Body of pancreas (tissue), 4 donors: ENCODE measurements at regions not wholly inside any gene's neighbourhood (a gene's known extent, or its start where the extent isn't known, plus 50 kb on each side); places are given as distances from the start of the nearest gene placed in this dataset.

Experiments used
- ATAC-seq: fragments of 150-250 bp; one replicate; pipeline ENCODE4 v1.9.1; 2016
- DNase-seq, 4 donors: peaks; one replicate each; pipeline ENCODE4 v3.0.0-alpha.2; 2019
- H3K27ac ChIP-seq, 4 donors: fragments of 200-600 bp; sonication (generic); 1 replicate in 3 of 4; 2 replicates in 1 of 4; pipeline versions ENCODE4 v1.5.1 to v1.6.1; 2016 to 2019; ENCODE audit warnings: mild to moderate bottlenecking in 1 of 4, mixed read lengths in 1 of 4, moderate library complexity in 1 of 4
- H3K27me3 ChIP-seq, 2 donors: fragments of 200-600 bp; sonication (generic); one replicate each; pipeline ENCODE4 v1.6.0; 2016; ENCODE audit warnings: mild to moderate bottlenecking in 1 of 2
- H3K36me3 ChIP-seq, 2 donors: fragments of 200-600 bp; sonication (generic); replicated peaks in 1 of 2; 2 replicates each; pipeline ENCODE4 v1.5.1; 2016; ENCODE audit warnings: low read depth in 2 of 2; ENCODE audit not compliant: insufficient read depth in 1 of 2
- H3K4me1 ChIP-seq: fragments of 200-600 bp; sonication (generic); one replicate; pipeline ENCODE4 v1.6.0; 2016
- H3K4me3 ChIP-seq, 2 donors: fragments of 200-600 bp; sonication (generic); 1 replicate in 1 of 2; 2 replicates in 1 of 2; pipeline ENCODE4 v1.5.1; 2016 to 2019
- H3K9me3 ChIP-seq, 3 donors: fragments of 200-600 bp; sonication (generic); 1 replicate in 2 of 3; 2 replicates in 1 of 3; pipeline ENCODE4 v1.5.1; 2016
- CTCF ChIP-seq, 7 experiments: fragments of 450-650 bp in 4 of 7; fragments of 200-600 bp in 3 of 7; sonication (generic) in 3 of 7; IDR thresholded peaks; one replicate each; pipeline ENCODE4 v1.5.1; 2016 to 2019; ENCODE audit warnings: antibody characterized with exemption in 7 of 7
- POLR2A ChIP-seq, 3 donors: fragments of 450-650 bp; IDR thresholded peaks; one replicate each; pipeline ENCODE4 v1.6.1; 2016; ENCODE audit warnings: antibody characterized with exemption in 3 of 3, mild to moderate bottlenecking in 2 of 3
- WGBS, 2 donors: methylation state at CpG; one replicate each; pipeline ENCODE4 v1.1.5; 2017; 5-methylcytosine and 5-hydroxymethylcytosine counted together
- intact Hi-C: fragments of 100-400 bp; cut with DNase I; formaldehyde crosslinking; loops from one replicate; pipeline ENCODE4 v1.15.1; 2023

GRCh38 chr1:238619652-238620051 lies 728.9 kb upstream of the ZP4 start:
- ATAC-seq (no peak), DNase-seq (no peak)
- H3K27me3 ChIP-seq: no peaks in the 10 kb centered on the region
- TF ChIP-seq POLR2A (IDR thresholded peaks at IDR 0.05) (no peak), CTCF (IDR thresholded peaks at IDR 0.05) (no peak)
- H3K9me3 ChIP-seq: no peaks in the 10 kb centered on the region
- no peak overlapping the region for H3K27ac ChIP-seq
- intact Hi-C loops: no loop called here
- no peaks in the 10 kb centered on the region for H3K4me1 ChIP-seq
- H3K36me3 ChIP-seq: no peaks in the 10 kb centered on the region
- no peak overlapping the region for H3K4me3 ChIP-seq

- H3K27me3 ChIP-seq: no peaks in the 10 kb centered on the region
- no peak for TF ChIP-seq CTCF (IDR thresholded peaks at IDR 0.05)
- no peak for DNase-seq
Measured at GRCh38 chr1:238611406-238611805, 720.7 kb upstream of the ZP4 start.

GRCh38 chr1:238608144-238608543 lies 717.4 kb upstream of the ZP4 start:
- ATAC-seq (no peak), DNase-seq (no peak)
- TF ChIP-seq POLR2A (IDR thresholded peaks at IDR 0.05): no peak
- no peak for TF ChIP-seq CTCF (IDR thresholded peaks at IDR 0.05)
- no peak overlapping the region for H3K4me3 ChIP-seq
- no peaks in the 10 kb centered on the region for H3K4me1 ChIP-seq
- H3K36me3 ChIP-seq: no peaks in the 10 kb centered on the region
- intact Hi-C loops: no loop called here
- no peaks in the 10 kb centered on the region for H3K9me3 ChIP-seq
- no peak overlapping the region for H3K27ac ChIP-seq
- 73 to 74% methylated on average over 5 of the region's 5 CpGs for WGBS, 2 donors
- no peaks in the 10 kb centered on the region for H3K27me3 ChIP-seq

More at GRCh38 chr1:238611406-238611805, 720.7 kb upstream of the ZP4 start:
- Histone ChIP-seq H3K27ac (no peak overlapping the region), H3K9me3 (no peaks in the 10 kb centered on the region), H3K4me3 (no peak overlapping the region), H3K36me3 (no peaks in the 10 kb centered on the region), H3K4me1 (no peaks in the 10 kb centered on the region)
- intact Hi-C loops: no loop called here
- 67 to 70% methylated on average over 3 of the region's 3 CpGs for WGBS, 2 donors
- ATAC-seq: no peak

GRCh38 chr1:238606896-238607295 lies 716.2 kb upstream of the ZP4 start:
- no peak for DNase-seq
- no peak overlapping the region for H3K4me3 ChIP-seq
- intact Hi-C loops: no loop called here
- no peaks in the 10 kb centered on the region for H3K36me3 ChIP-seq
- no peak for ATAC-seq
- no peaks in the 10 kb centered on the region for H3K27me3 ChIP-seq
- H3K4me1 ChIP-seq: no peaks in the 10 kb centered on the region
- H3K9me3 ChIP-seq: no peaks in the 10 kb centered on the region
- WGBS, 2 donors: 51 to 65% methylated on average over 4 of the region's 4 CpGs
- no peak overlapping the region for H3K27ac ChIP-seq
- TF ChIP-seq CTCF (IDR thresholded peaks at IDR 0.05) (no peak), POLR2A (IDR thresholded peaks at IDR 0.05) (no peak)

GRCh38 chr1:238606457-238606856 lies 715.7 kb upstream of the ZP4 start:
- Histone ChIP-seq H3K27ac (no peak overlapping the region), H3K36me3 (no peaks in the 10 kb centered on the region), H3K4me1 (no peaks in the 10 kb centered on the region), H3K4me3 (no peak overlapping the region), H3K9me3 (no peaks in the 10 kb centered on the region), H3K27me3 (no peaks in the 10 kb centered on the region)
- intact Hi-C loops: no loop called here
- no peak for DNase-seq
- no peak for TF ChIP-seq CTCF (IDR thresholded peaks at IDR 0.05)
- TF ChIP-seq POLR2A (IDR thresholded peaks at IDR 0.05): no peak
- 71 to 91% methylated on average over 2 of the region's 2 CpGs for WGBS, 2 donors
- ATAC-seq: no peak
